ENCODE measurements at regions not wholly inside any gene's neighbourhood (a gene's known extent, or its start where the extent isn't known, plus 50 kb on each side); places are given as distances from the start of the nearest gene placed in this dataset.

GRCh38 chr9:89871871-89872331, 267.1 kb downstream of the GADD45G start:
- DNase-seq = no peak

GRCh38 chr9:89872426-89872912, 267.7 kb downstream of the GADD45G start:
- no peak for DNase-seq

GRCh38 chr9:89872913-89873707, 268.3 kb downstream of the GADD45G start:
- no peak for DNase-seq

- no peak for DNase-seq
These were observed 269.0 kb downstream of the GADD45G start for GRCh38 chr9:89873801-89874200.

GRCh38 chr9:89874351-89875321, 269.8 kb downstream of the GADD45G start:
- no peak for DNase-seq

GRCh38 chr9:89877051-89878002, 272.5 kb downstream of the GADD45G start:
- DNase-seq = no peak

GRCh38 chr9:89878003-89878411, 273.2 kb downstream of the GADD45G start:
- DNase-seq = no peak

- no peak for DNase-seq
These were observed 273.9 kb downstream of the GADD45G start for GRCh38 chr9:89878687-89879086.

GRCh38 chr9:89879276-89879675, 274.5 kb downstream of the GADD45G start:
- no peak for DNase-seq

GRCh38 chr9:89879701-89880100, 274.9 kb downstream of the GADD45G start:
- no peak for DNase-seq

GRCh38 chr9:89880161-89880560, 275.3 kb downstream of the GADD45G start:
- no peak for DNase-seq

GRCh38 chr9:89880721-89881120, 275.9 kb downstream of the GADD45G start:
- no peak for DNase-seq

- no peak for DNase-seq
These were observed 276.6 kb downstream of the GADD45G start for GRCh38 chr9:89881431-89881830.

- DNase-seq = no peak
These were observed 278.1 kb downstream of the GADD45G start for GRCh38 chr9:89882930-89883361.

GRCh38 chr9:89883401-89884341, 278.9 kb downstream of the GADD45G start:
- DNase-seq = no peak

GRCh38 chr9:89884356-89885083, 279.7 kb downstream of the GADD45G start:
- DNase-seq = no peak

- DNase-seq = no peak
These were observed 280.3 kb downstream of the GADD45G start for GRCh38 chr9:89885156-89885555.

- no peak for DNase-seq
These were observed 281.5 kb downstream of the GADD45G start for GRCh38 chr9:89886281-89886700.

- DNase-seq = no peak
These were observed 282.5 kb downstream of the GADD45G start for GRCh38 chr9:89887286-89887685.

GRCh38 chr9:89888233-89888632, 283.4 kb downstream of the GADD45G start:
- no peak for DNase-seq

All from activated CD4-positive, alpha-beta T cell treated with anti-CD3 and anti-CD28 coated beads, Interleukin-2, amount 50 U/mL, for 48 hours (primary cell).